H1 (cell line): ENCODE measurements at regions not wholly inside any gene's neighbourhood (a gene's known extent, or its start where the extent isn't known, plus 50 kb on each side); places are given as distances from the start of the nearest gene placed in this dataset.

Experiments used
- CTCF ChIA-PET: fragments of 300-600 bp; sonication (Branson Sonifier 250); formaldehyde crosslinking; loops from one replicate; lab custom pipeline; 2021; ENCODE audit not compliant: partially characterized antibody; lab: Charles Lee
- POLR2A ChIA-PET: fragments of 300-600 bp; sonication (Branson Sonifier 250); formaldehyde crosslinking; loops from one replicate; lab custom pipeline; 2021; ENCODE audit warnings: inconsistent platforms; ENCODE audit not compliant: partially characterized antibody; lab: Charles Lee
- DNase-seq, 2 experiments: peaks; one replicate each; pipeline versions ENCODE4 v3.0.0 to v3.0.0-alpha.2; 2010 to 2022; ENCODE audit warnings: low spot score in 2 of 2, low read depth in 1 of 2, mixed read lengths in 1 of 2
- FAIRE-seq: peaks from 2 replicates; lab custom pipeline; 2011; peaks lifted over from hg19 to GRCh38; lab: Jason Lieb, UNC
- H2AFZ ChIP-seq: 2 replicates; pipeline ENCODE4 v1.8.1; 2012; ENCODE audit warnings: low read length, inconsistent platforms
- H2AK5ac ChIP-seq: 2 replicates; pipeline ENCODE4 v1.6.1; 2013; ENCODE audit warnings: low read depth, low read length
- H2BK120ac ChIP-seq: replicated peaks from 2 replicates; pipeline ENCODE3; 2013; ENCODE audit warnings: low read depth, low read length, inconsistent platforms
- H2BK12ac ChIP-seq: 2 replicates; pipeline ENCODE4 v1.6.1; 2013; ENCODE audit warnings: low read depth, low read length
- H2BK15ac ChIP-seq: 2 replicates; pipeline ENCODE4 v1.6.1; 2013; ENCODE audit warnings: low read length
- H2BK20ac ChIP-seq: 2 replicates; pipeline ENCODE4 v1.6.1; 2013; ENCODE audit warnings: low read length
- H2BK5ac ChIP-seq: 2 replicates; pipeline ENCODE4 v1.6.1; 2013; ENCODE audit warnings: low read depth, low read length
- H3K14ac ChIP-seq: 2 replicates; pipeline ENCODE4 v1.6.1; 2013; ENCODE audit warnings: inconsistent platforms; ENCODE audit not compliant: insufficient read length
- H3K18ac ChIP-seq: 2 replicates; pipeline ENCODE4 v1.6.1; 2013; ENCODE audit warnings: low read length; ENCODE audit errors: extremely low read depth
- H3K23ac ChIP-seq: 2 replicates; pipeline ENCODE4 v1.6.1; 2013; ENCODE audit warnings: inconsistent platforms; ENCODE audit not compliant: insufficient read length
- H3K23me2 ChIP-seq: 2 replicates; pipeline ENCODE4 v1.6.1; 2013; ENCODE audit warnings: low read depth, low read length
- H3K27ac ChIP-seq: 2 replicates; pipeline ENCODE4 v1.6.1; 2011; ENCODE audit warnings: low read depth, low read length, inconsistent platforms
- H3K27me3 ChIP-seq, 4 experiments: replicated peaks in 1 of 4; 1 replicate in 1 of 4; 2 replicates in 3 of 4; pipeline versions ENCODE4 v1.6.1 to v1.8.1; 2011 to 2013; ENCODE audit warnings: low read length in 3 of 4, mild to moderate bottlenecking in 3 of 4, inconsistent platforms in 2 of 4, mixed read lengths in 2 of 4, moderate library complexity in 1 of 4; ENCODE audit not compliant: control insufficient read depth in 3 of 4, insufficient read depth in 3 of 4; ENCODE audit errors: extremely low read depth in 1 of 4
- H3K36me3 ChIP-seq, 4 experiments: 2 replicates each; pipeline versions ENCODE4 v1.6.1 to v1.8.1; 2011 to 2013; ENCODE audit warnings: mild to moderate bottlenecking in 4 of 4, low read length in 3 of 4, moderate library complexity in 2 of 4, control low read depth in 1 of 4, inconsistent platforms in 1 of 4; ENCODE audit not compliant: insufficient read depth in 4 of 4, control insufficient read depth in 2 of 4
- H3K4ac ChIP-seq: replicated peaks from 2 replicates; pipeline ENCODE3; 2013; ENCODE audit warnings: low read length, low read depth, mixed read lengths, inconsistent platforms; ENCODE audit not compliant: insufficient read length
- H3K4me1 ChIP-seq, 4 experiments: replicated peaks in 1 of 4; 1 replicate in 1 of 4; 2 replicates in 3 of 4; pipeline versions ENCODE4 v1.6.1 to v1.8.1; 2011 to 2013; ENCODE audit warnings: low read length in 3 of 4, inconsistent platforms in 2 of 4, mixed read lengths in 1 of 4; ENCODE audit not compliant: insufficient read depth in 4 of 4, control insufficient read depth in 3 of 4
- H3K4me2 ChIP-seq, 2 experiments: 2 replicates each; pipeline versions ENCODE4 v1.6.1 to v1.8.1; 2011 to 2013; ENCODE audit warnings: low read depth in 2 of 2, low read length in 2 of 2, control low read depth in 1 of 2, inconsistent platforms in 1 of 2, mild to moderate bottlenecking in 1 of 2; ENCODE audit not compliant: insufficient read depth in 1 of 2
- H3K4me3 ChIP-seq, 4 experiments: fragments of 200-600, 300-600 bp in 1 of 4; sonication (generic), shearing (Covaris generic), sonication (Bioruptor Twin) in 1 of 4; 2 replicates each; pipeline versions ENCODE4 v1.5.1 to v1.8.1; 2011 to 2016; ENCODE audit warnings: low read length in 4 of 4, low read depth in 3 of 4, control low read depth in 2 of 4, inconsistent platforms in 2 of 4, mild to moderate bottlenecking in 2 of 4, mixed read lengths in 1 of 4, moderate library complexity in 1 of 4; ENCODE audit not compliant: insufficient read depth in 2 of 4; ENCODE audit errors: extremely low read depth in 1 of 4
- H3K56ac ChIP-seq: replicated peaks from 2 replicates; pipeline ENCODE3; 2013; ENCODE audit warnings: low read depth, mild to moderate bottlenecking, mixed read lengths, low read length, inconsistent platforms; ENCODE audit not compliant: insufficient read length
- H3K79me1 ChIP-seq: 2 replicates; pipeline ENCODE4 v1.6.1; 2013; ENCODE audit warnings: low read depth, low read length, control low read depth
- H3K79me2 ChIP-seq, 2 experiments: 2 replicates each; pipeline versions ENCODE4 v1.6.1 to v1.8.1; 2012 to 2013; ENCODE audit warnings: low read length in 2 of 2, mild to moderate bottlenecking in 2 of 2, inconsistent platforms in 1 of 2; ENCODE audit not compliant: insufficient read depth in 2 of 2, control insufficient read depth in 1 of 2
- H3K9ac ChIP-seq, 4 experiments: replicated peaks in 1 of 4; 1 replicate in 1 of 4; 2 replicates in 3 of 4; pipeline versions ENCODE4 v1.6.1 to v1.8.1; 2011 to 2013; ENCODE audit warnings: low read depth in 3 of 4, low read length in 3 of 4, control low read depth in 2 of 4, mild to moderate bottlenecking in 2 of 4, moderate library complexity in 2 of 4, inconsistent platforms in 1 of 4; ENCODE audit errors: extremely low read depth in 1 of 4
- H3K9me3 ChIP-seq, 2 experiments: 2 replicates each; pipeline versions ENCODE4 v1.6.1 to v1.8.1; 2012 to 2013; ENCODE audit warnings: mild to moderate bottlenecking in 2 of 2, moderate library complexity in 2 of 2, control low read depth in 1 of 2, inconsistent platforms in 1 of 2, low read depth in 1 of 2, low read length in 1 of 2, mixed read lengths in 1 of 2; ENCODE audit not compliant: insufficient read depth in 2 of 2
- H4K20me1 ChIP-seq, 2 experiments: replicated peaks in 1 of 2; 2 replicates each; pipeline versions ENCODE3 to v1.8.1; 2011 to 2013; ENCODE audit warnings: inconsistent platforms in 2 of 2, low read length in 2 of 2, mild to moderate bottlenecking in 1 of 2; ENCODE audit not compliant: insufficient read depth in 2 of 2, control insufficient read depth in 1 of 2
- H4K5ac ChIP-seq: 2 replicates; pipeline ENCODE4 v1.6.1; 2013; ENCODE audit warnings: low read length, low read depth, mixed read lengths, inconsistent platforms; ENCODE audit not compliant: insufficient read length
- H4K8ac ChIP-seq: 2 replicates; pipeline ENCODE4 v1.8.0; 2013; ENCODE audit warnings: mild to moderate bottlenecking, moderate library complexity, low read length, inconsistent platforms; ENCODE audit not compliant: insufficient read depth; ENCODE audit errors: extremely low read depth
- H4K91ac ChIP-seq: replicated peaks from 2 replicates; pipeline ENCODE3; 2013; ENCODE audit warnings: low read length, mixed read lengths, inconsistent platforms; ENCODE audit not compliant: insufficient read length
- ATF2 ChIP-seq: IDR thresholded peaks from 2 replicates; pipeline ENCODE4 v1.6.1; 2012; ENCODE audit warnings: low read length, inconsistent platforms
- CEBPB ChIP-seq: IDR thresholded peaks from 2 replicates; pipeline ENCODE4 v1.6.1; 2012; ENCODE audit warnings: low read depth, low read length
- E2F6 ChIP-seq: IDR thresholded peaks from 2 replicates; pipeline ENCODE4 v1.6.1; 2012; ENCODE audit warnings: inconsistent platforms
- FOSL1 ChIP-seq: IDR thresholded peaks from 2 replicates; pipeline ENCODE4 v1.6.1; 2011; ENCODE audit warnings: mild to moderate bottlenecking, low read depth, low read length, moderate library complexity; ENCODE audit not compliant: insufficient read depth
- MAFK ChIP-seq: IDR thresholded peaks from 2 replicates; pipeline ENCODE4 v1.6.1; 2012; ENCODE audit warnings: low read depth, mild to moderate bottlenecking, improper control_type of control experiment, low read length
- SP2 ChIP-seq: IDR thresholded peaks from 2 replicates; pipeline ENCODE4 v1.6.1; 2012; ENCODE audit warnings: mild to moderate bottlenecking, low read length, inconsistent platforms
- SRF ChIP-seq: IDR thresholded peaks from 2 replicates; pipeline ENCODE4 v1.6.1; 2011; ENCODE audit warnings: mild to moderate bottlenecking, low read depth, low read length, moderate library complexity
- SUZ12 ChIP-seq: fragments of 200-600 bp; sonication (generic); IDR thresholded peaks from 2 replicates; pipeline ENCODE4 v1.6.1; 2012; ENCODE audit warnings: mild to moderate bottlenecking, inconsistent platforms, low read length, moderate library complexity, mixed read lengths
- TAF1 ChIP-seq: IDR thresholded peaks from 2 replicates; pipeline ENCODE4 v1.6.1; 2011; ENCODE audit warnings: mild to moderate bottlenecking, low read depth, low read length
- WGBS, 2 experiments: shearing (Covaris generic) in 1 of 2; methylation state at CpG; one replicate each; pipeline versions ENCODE4 v1.1.6 to v1.1.7; 2013 to 2015; ENCODE audit warnings: low lambda C conversion rate in 2 of 2, mixed read lengths in 2 of 2, inconsistent platforms in 1 of 2, low coverage in 1 of 2, missing lambda C conversion rate in 1 of 2; ENCODE audit not compliant: insufficient replicate concordance in 2 of 2, insufficient coverage in 1 of 2, insufficient read length in 1 of 2; ENCODE audit errors: extremely low coverage in 1 of 2, missing lambda C conversion rate in 1 of 2; 5-methylcytosine and 5-hydroxymethylcytosine counted together
- TF ChIP-seq, protein P1 (sequence below): IDR thresholded peaks from 2 replicates; pipeline ENCODE4 v1.6.1; 2011; ENCODE audit warnings: low read length, improper control_type of control experiment
- TF ChIP-seq, protein P2 (sequence below): IDR thresholded peaks from 2 replicates; pipeline ENCODE4 v1.6.1; 2011; ENCODE audit warnings: low read depth, mild to moderate bottlenecking, low read length; ENCODE audit not compliant: insufficient read depth

DNA sequence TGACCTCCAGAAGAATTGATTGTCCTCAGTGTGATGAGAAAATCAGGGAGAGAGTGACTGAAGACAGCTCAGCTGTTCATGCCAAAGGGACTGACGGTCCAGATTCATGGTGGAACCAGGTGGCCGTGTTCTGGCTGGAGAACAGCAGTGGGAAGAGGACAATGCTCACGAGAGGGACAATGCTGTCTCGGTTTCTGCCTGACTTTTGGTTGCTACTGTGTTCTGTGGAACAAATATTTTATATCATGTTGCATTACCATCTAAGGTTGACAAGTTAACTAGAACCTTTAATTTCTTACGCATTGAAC lies 58.0 kb upstream of the ULK4 start:
- CTCF ChIA-PET: interaction anchor here (0.9 kb wide), 1 partner anchor 80 kb away, joined by 3 read pairs; no protein-coding TSS in a partner anchor
- FAIRE-seq: no peak
- no peak for TF ChIP-seq SRF
- TF ChIP-seq MAFK: no peak
- no peak for TF ChIP-seq E2F6
- no peak for TF ChIP-seq FOSL1
- TF ChIP-seq, protein P1, sequence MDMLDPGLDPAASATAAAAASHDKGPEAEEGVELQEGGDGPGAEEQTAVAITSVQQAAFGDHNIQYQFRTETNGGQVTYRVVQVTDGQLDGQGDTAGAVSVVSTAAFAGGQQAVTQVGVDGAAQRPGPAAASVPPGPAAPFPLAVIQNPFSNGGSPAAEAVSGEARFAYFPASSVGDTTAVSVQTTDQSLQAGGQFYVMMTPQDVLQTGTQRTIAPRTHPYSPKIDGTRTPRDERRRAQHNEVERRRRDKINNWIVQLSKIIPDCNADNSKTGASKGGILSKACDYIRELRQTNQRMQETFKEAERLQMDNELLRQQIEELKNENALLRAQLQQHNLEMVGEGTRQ: no peak
- TF ChIP-seq SP2: no peak
- TF ChIP-seq SUZ12: no peak
- TF ChIP-seq TAF1: no peak
- no peak for TF ChIP-seq CEBPB
- TF ChIP-seq, protein P2, sequence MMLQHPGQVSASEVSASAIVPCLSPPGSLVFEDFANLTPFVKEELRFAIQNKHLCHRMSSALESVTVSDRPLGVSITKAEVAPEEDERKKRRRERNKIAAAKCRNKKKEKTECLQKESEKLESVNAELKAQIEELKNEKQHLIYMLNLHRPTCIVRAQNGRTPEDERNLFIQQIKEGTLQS: no peak
- no peak for TF ChIP-seq ATF2

More for the DNA sequence above, 58.0 kb upstream of the ULK4 start:
- Histone ChIP-seq H2BK120ac (no peak overlapping the region), H3K79me1 (peaks cover 4% of the 10 kb centered on the region; the same call in 1 of the 2 replicates), H2AFZ (no peak overlapping the region), H3K36me3 (no peaks in the 10 kb centered on the region), H3K4ac (no peak overlapping the region), H2BK12ac (0 out of 2 replicates have a peak overlapping the region, but pooled peaks have one; percentile 52), H3K14ac (no peak overlapping the region), H3K4me3 (no peak overlapping the region), H3K23me2 (peaks cover 1% of the 10 kb centered on the region), H3K9me3 (no peaks in the 10 kb centered on the region), H3K27ac (no peak overlapping the region), H2BK5ac (no peak overlapping the region), H3K79me2 (peaks cover 17 to 86% of the 10 kb centered on the region in 2 experiments), H3K23ac (no peak overlapping the region), H3K18ac (no peak overlapping the region), H4K91ac (no peak overlapping the region), H2BK15ac (no peak overlapping the region), H3K9ac (no peak overlapping the region), H4K20me1 (peaks cover 2 to 5% of the 10 kb centered on the region in 2 experiments), H2AK5ac (peak overlapping the region; percentile 99; the same call in 1 of the 2 replicates), H4K5ac (no peak overlapping the region), H3K27me3 (no peaks in the 10 kb centered on the region; a peak in 1 of 7 replicates), H3K4me1 (peaks cover 4 to 18% (median 12%) of the 10 kb centered on the region in 4 experiments; a peak in 4 of 7 replicates), H3K56ac (no peak overlapping the region), H3K4me2 (no peak overlapping the region), H2BK20ac (no peak overlapping the region), H4K8ac (no peak overlapping the region)
- POLR2A ChIA-PET: no interaction called here
- DNase-seq: no peak
- 91% methylated on average over 5 of the region's 5 CpGs; no CpG with 5 or more reads in 1 of the 2 experiments for WGBS, 2 experiments
